ENCODE measurements at regions not wholly inside any gene's neighbourhood (a gene's known extent, or its start where the extent isn't known, plus 50 kb on each side); places are given as distances from the start of the nearest gene placed in this dataset.

DNA sequence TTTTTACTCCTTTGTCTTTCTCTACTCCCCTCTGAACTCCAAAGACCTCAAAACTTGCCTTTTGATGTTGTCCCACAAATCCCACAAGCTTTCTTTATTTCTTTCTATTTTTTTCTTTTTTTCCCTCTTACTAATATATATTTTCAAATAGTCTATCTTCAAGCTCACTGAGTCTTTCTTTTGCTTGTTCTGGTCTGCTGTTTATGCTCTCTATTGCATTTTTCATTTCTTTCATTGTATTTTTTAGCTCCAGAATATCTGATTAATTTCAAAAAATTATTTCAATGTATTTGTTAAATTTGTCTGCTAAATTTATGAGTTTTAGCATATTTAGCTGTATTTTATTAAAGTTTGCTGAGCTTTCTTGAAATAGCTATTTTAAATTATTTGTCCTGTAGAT, 223.3 kb upstream of the IRX1 start:
- no peaks in the 10 kb centered on the region for H3K36me3 ChIP-seq (ENCODE audit: control insufficient read depth, insufficient read depth, low read length)
- H3K27me3 ChIP-seq (ENCODE audit: control insufficient read depth, insufficient read depth, low read length) = no peaks in the 10 kb centered on the region
- H3K4me1 ChIP-seq (ENCODE audit: control insufficient read depth, insufficient read depth, low read length) = no peaks in the 10 kb centered on the region
- in situ Hi-C loops (cut with HindIII; ENCODE audit: low pct_unique_long_range_greater_than_20kb, low sequenced_read_pairs) = no loop called here
- ChIA-PET POLR2A (no interaction called here), CTCF (no interaction called here)
- intact Hi-C loops (cut with micrococcal nuclease; ENCODE audit: unreplicated experiment) = no loop called here
- BruUV-seq (replicated peaks) = no TSS peak
- H3K4me3 ChIP-seq (ENCODE audit: low read depth in 2 of 2, low read length in 2 of 2) = no peak overlapping the region
- H3K9me3 ChIP-seq (ENCODE audit: control insufficient read depth, insufficient read depth, low read depth, low read length) = peaks cover 6% of the 10 kb centered on the region
- TF ChIP-seq TCF7L2 (IDR thresholded peaks at IDR 0.05; ENCODE audit: low read depth, low read length) = no peak
- no peak for TF ChIP-seq POLR2AphosphoS5 (IDR thresholded peaks at IDR 0.05; ENCODE audit: low read depth, low read length)
- TF ChIP-seq, protein P1, sequence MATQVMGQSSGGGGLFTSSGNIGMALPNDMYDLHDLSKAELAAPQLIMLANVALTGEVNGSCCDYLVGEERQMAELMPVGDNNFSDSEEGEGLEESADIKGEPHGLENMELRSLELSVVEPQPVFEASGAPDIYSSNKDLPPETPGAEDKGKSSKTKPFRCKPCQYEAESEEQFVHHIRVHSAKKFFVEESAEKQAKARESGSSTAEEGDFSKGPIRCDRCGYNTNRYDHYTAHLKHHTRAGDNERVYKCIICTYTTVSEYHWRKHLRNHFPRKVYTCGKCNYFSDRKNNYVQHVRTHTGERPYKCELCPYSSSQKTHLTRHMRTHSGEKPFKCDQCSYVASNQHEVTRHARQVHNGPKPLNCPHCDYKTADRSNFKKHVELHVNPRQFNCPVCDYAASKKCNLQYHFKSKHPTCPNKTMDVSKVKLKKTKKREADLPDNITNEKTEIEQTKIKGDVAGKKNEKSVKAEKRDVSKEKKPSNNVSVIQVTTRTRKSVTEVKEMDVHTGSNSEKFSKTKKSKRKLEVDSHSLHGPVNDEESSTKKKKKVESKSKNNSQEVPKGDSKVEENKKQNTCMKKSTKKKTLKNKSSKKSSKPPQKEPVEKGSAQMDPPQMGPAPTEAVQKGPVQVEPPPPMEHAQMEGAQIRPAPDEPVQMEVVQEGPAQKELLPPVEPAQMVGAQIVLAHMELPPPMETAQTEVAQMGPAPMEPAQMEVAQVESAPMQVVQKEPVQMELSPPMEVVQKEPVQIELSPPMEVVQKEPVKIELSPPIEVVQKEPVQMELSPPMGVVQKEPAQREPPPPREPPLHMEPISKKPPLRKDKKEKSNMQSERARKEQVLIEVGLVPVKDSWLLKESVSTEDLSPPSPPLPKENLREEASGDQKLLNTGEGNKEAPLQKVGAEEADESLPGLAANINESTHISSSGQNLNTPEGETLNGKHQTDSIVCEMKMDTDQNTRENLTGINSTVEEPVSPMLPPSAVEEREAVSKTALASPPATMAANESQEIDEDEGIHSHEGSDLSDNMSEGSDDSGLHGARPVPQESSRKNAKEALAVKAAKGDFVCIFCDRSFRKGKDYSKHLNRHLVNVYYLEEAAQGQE (IDR thresholded peaks at IDR 0.05; ENCODE audit: insufficient read depth in 1 of 2, low read depth in 2 of 2, low read length in 1 of 2) = no peak
- TF ChIP-seq SIN3A (IDR thresholded peaks at IDR 0.05; ENCODE audit: borderline replicate concordance, insufficient read depth, low read depth, low read length) = no peak
- TF ChIP-seq, protein P2, sequence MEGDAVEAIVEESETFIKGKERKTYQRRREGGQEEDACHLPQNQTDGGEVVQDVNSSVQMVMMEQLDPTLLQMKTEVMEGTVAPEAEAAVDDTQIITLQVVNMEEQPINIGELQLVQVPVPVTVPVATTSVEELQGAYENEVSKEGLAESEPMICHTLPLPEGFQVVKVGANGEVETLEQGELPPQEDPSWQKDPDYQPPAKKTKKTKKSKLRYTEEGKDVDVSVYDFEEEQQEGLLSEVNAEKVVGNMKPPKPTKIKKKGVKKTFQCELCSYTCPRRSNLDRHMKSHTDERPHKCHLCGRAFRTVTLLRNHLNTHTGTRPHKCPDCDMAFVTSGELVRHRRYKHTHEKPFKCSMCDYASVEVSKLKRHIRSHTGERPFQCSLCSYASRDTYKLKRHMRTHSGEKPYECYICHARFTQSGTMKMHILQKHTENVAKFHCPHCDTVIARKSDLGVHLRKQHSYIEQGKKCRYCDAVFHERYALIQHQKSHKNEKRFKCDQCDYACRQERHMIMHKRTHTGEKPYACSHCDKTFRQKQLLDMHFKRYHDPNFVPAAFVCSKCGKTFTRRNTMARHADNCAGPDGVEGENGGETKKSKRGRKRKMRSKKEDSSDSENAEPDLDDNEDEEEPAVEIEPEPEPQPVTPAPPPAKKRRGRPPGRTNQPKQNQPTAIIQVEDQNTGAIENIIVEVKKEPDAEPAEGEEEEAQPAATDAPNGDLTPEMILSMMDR (IDR thresholded peaks at IDR 0.05) = no peak
- ATAC-seq (no peak), DNase-seq (ENCODE audit: low read depth, low spot score) (no peak)
- no peak overlapping the region for H3K27ac ChIP-seq (ENCODE audit: low read length)

DNA sequence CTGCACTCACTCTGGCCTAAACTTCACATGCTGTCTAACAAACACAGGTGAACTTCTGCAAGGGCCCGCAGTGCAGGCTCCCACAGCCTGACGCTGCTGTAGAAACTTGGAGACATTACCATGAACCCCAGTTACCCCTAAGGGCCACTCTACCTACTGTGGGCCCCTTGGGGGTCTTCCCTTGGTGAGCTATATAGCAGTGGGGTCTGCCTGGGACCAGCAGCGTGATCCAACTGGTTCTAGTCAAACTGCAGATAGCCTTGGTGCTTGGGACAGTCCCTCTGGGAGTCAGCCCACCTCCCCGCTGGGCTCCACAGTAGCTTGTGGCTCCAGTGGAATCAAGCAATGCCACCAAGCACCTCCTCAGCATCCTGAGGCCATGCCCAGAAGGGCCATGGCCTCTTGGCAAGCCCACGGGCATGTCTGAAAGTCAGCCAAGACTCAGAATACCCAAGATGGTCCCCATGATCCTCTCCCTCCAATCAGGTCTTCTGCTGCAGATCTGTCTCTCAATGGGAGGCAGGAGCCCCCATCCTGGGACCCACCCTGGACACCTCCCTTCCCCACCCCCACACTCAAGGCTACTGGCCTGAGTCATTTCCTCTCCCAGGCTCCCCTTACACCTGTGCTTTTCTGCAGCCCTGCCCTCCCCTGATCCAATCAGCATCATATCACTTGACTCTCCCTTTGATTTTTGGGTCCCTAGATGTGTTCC, 230.0 kb upstream of the IRX1 start:
- Histone ChIP-seq H3K4me3 (ENCODE audit: low read depth in 2 of 2, low read length in 2 of 2) (no peak overlapping the region), H3K9me3 (ENCODE audit: control insufficient read depth, insufficient read depth, low read depth, low read length) (no peaks in the 10 kb centered on the region), H3K36me3 (ENCODE audit: control insufficient read depth, insufficient read depth, low read length) (no peaks in the 10 kb centered on the region), H3K4me1 (ENCODE audit: control insufficient read depth, insufficient read depth, low read length) (no peaks in the 10 kb centered on the region), H3K27ac (ENCODE audit: low read length) (no peak overlapping the region), H3K27me3 (ENCODE audit: control insufficient read depth, insufficient read depth, low read length) (no peaks in the 10 kb centered on the region)
- BruUV-seq (replicated peaks) = no TSS peak
- no peak for DNase-seq (ENCODE audit: low read depth, low spot score)
- intact Hi-C loops (cut with micrococcal nuclease; ENCODE audit: unreplicated experiment) = no loop called here
- ChIA-PET POLR2A (no interaction called here), CTCF (no interaction called here)
- TF ChIP-seq TCF7L2 (IDR thresholded peaks at IDR 0.05; ENCODE audit: low read depth, low read length) (no peak), POLR2AphosphoS5 (IDR thresholded peaks at IDR 0.05; ENCODE audit: low read depth, low read length) (no peak), SIN3A (IDR thresholded peaks at IDR 0.05; ENCODE audit: borderline replicate concordance, insufficient read depth, low read depth, low read length) (no peak)
- TF ChIP-seq, protein P2 (IDR thresholded peaks at IDR 0.05) = no peak
- TF ChIP-seq, protein P1 (IDR thresholded peaks at IDR 0.05; ENCODE audit: insufficient read depth in 1 of 2, low read depth in 2 of 2, low read length in 1 of 2) = no peak
- ATAC-seq = no peak
- in situ Hi-C loops (cut with HindIII; ENCODE audit: low pct_unique_long_range_greater_than_20kb, low sequenced_read_pairs) = no loop called here

Measured in Panc1 (cell line).